HUES64 (cell line): ENCODE measurements at regions not wholly inside any gene's neighbourhood (a gene's known extent, or its start where the extent isn't known, plus 50 kb on each side); places are given as distances from the start of the nearest gene placed in this dataset.
A peak's percentile ranks its signal among the peaks of the same experiment; 100 is the strongest.

Experiments used
- H3K27ac ChIP-seq: 2 replicates; pipeline ENCODE4 v1.7.0; 2013; ENCODE audit warnings: low read depth, low read length, inconsistent platforms
- H3K27me3 ChIP-seq: 2 replicates; pipeline ENCODE4 v1.6.1; 2013; ENCODE audit warnings: mild to moderate bottlenecking, low read length; ENCODE audit not compliant: insufficient read depth
- H3K36me3 ChIP-seq: 2 replicates; pipeline ENCODE4 v1.6.1; 2013; ENCODE audit warnings: mild to moderate bottlenecking, low read length; ENCODE audit not compliant: insufficient read depth
- H3K4me1 ChIP-seq: 2 replicates; pipeline ENCODE4 v1.6.1; 2013; ENCODE audit warnings: mild to moderate bottlenecking, low read length, moderate library complexity; ENCODE audit not compliant: insufficient read depth
- H3K4me3 ChIP-seq: 2 replicates; pipeline ENCODE4 v1.5.1; 2013; ENCODE audit warnings: mild to moderate bottlenecking, low read length, moderate library complexity
- H3K9ac ChIP-seq: 2 replicates; pipeline ENCODE4 v1.6.1; 2013; ENCODE audit warnings: mild to moderate bottlenecking, low read depth, low read length
- H3K9me3 ChIP-seq: 2 replicates; pipeline ENCODE4 v1.6.1; 2013; ENCODE audit warnings: low read depth, low read length; ENCODE audit not compliant: insufficient read depth
- WGBS: fragments of 150-250, 120-280 bp; methylation state at CpG from one replicate; pipeline ENCODE4 v1.1.7; 2013; ENCODE audit warnings: missing lambda C conversion rate; 5-methylcytosine and 5-hydroxymethylcytosine counted together

DNA sequence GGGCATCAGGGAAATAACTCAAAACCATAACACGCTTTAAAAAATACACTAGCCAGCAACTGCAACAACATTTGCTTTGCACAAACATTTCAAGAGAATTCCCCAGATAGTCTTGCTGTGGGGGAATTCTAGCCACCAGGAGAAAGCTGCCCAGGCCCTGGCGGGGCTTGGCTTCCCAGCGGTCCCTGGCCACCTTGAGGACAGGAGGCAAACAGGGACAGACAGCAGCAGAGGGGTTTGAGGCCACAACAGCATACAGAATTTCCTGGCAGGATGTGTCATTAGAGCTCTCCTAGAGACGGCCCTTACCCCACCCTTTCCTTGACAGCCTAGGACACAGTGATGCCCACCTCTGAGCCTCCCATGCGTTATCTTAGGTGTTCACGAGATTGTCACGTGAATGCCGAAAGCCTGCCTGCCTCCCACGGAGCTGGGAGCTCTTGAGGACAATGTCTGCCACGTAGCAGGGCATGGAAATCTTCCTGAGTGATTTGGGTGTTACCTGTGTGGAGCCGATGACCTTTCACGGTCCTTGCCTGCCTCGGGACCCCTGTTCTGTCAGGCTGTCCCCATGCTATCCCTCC lies 114.3 kb downstream of the RBFOX3 start:
- WGBS, result 83% methylated on average over 13 of the region's 13 CpGs
- Histone ChIP-seq H3K9ac (no peak overlapping the region), H3K36me3 (no peaks in the 10 kb centered on the region), H3K27ac (no peak overlapping the region), H3K4me3 (no peak overlapping the region), H3K27me3 (no peaks in the 10 kb centered on the region), H3K4me1 (no peaks in the 10 kb centered on the region), H3K9me3 (no peaks in the 10 kb centered on the region)

DNA sequence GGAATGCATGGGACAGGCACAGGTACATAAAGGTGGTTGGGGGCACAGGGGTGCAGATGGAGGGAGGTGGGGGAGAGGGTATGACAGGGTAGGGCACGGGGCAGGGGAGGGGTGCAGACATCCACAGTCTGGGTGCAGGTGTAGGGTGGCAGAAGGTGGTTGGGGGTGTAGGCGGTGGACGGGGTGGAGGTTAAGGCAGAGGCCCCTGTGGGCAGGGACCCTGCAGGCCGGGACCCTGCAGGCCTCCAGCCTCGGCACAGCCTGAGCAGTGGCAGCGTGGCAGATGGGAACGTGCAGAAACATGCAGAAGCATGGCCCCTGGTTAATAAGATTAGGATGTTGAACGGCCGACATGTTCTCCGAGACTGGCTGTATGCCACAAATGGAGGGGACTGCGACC lies 115.2 kb downstream of the RBFOX3 start:
- WGBS, result 94% methylated on average over 11 of the region's 11 CpGs
- no peak overlapping the region for H3K9ac ChIP-seq
- no peak overlapping the region for H3K4me3 ChIP-seq
- H3K27me3 ChIP-seq, result no peaks in the 10 kb centered on the region
- no peaks in the 10 kb centered on the region for H3K9me3 ChIP-seq
- no peaks in the 10 kb centered on the region for H3K4me1 ChIP-seq
- no peaks in the 10 kb centered on the region for H3K36me3 ChIP-seq
- H3K27ac ChIP-seq, result no peak overlapping the region

DNA sequence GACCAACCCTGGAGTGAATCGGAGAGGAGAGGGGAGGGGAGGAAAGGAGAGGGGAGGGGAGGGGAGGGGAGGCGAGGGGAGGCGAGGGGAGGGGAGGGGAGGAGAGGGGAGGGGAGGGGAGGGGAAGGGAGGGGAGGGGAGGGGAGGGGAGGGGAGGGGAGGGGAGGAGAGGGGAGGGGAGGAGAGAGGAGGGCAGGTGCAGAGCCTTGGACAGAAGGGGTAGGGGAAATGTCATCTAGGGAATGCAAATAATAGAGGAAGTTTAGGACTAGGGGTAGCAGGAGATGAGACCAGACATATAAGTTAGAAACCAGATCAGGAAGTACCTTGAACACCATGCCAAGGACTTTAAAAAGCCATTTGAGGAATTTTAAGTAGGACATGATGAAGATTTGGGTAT lies 119.8 kb downstream of the RBFOX3 start:
- H3K27me3 ChIP-seq, result 0 out of 2 replicates have a peak, but pooled peaks cover 2% of the 10 kb centered on the region
- no CpG with 5 or more reads among the region's 3 CpGs for WGBS

DNA sequence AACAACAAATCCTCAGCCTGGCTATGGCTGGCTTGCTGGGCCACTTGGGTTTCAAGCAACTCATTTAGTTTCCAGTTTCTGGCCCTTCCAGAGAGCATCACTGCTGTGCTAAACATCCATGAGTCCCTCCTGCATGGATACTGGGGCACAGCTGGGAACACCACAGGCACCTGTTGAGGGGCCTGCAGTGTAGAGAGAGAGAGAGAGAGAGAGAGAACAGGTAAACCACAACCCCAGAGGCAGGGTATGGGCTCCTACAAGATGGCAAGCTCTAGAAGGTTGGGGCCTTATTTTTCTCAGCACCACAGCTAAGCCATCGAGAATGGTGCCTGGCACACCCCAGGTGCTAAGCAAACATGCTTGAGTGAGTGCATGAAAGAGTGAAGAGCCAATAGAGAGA lies 120.3 kb downstream of the RBFOX3 start:
- Histone ChIP-seq H3K27ac (no peak overlapping the region), H3K4me1 (peaks cover 7% of the 10 kb centered on the region; the same call in 1 of the 2 replicates), H3K4me3 (no peak overlapping the region), H3K9ac (no peak overlapping the region), H3K36me3 (no peaks in the 10 kb centered on the region), H3K27me3 (0 out of 2 replicates have a peak, but pooled peaks cover 2% of the 10 kb centered on the region), H3K9me3 (no peaks in the 10 kb centered on the region)
- WGBS, result 71% methylated on average over 1 of the region's 1 CpG

More for the DNA sequence above, 119.8 kb downstream of the RBFOX3 start:
- H3K27ac ChIP-seq, result no peak overlapping the region
- H3K9me3 ChIP-seq, result no peaks in the 10 kb centered on the region
- peaks cover 4% of the 10 kb centered on the region; the same call in 1 of the 2 replicates for H3K4me1 ChIP-seq
- no peak overlapping the region for H3K4me3 ChIP-seq
- H3K9ac ChIP-seq, result no peak overlapping the region
- H3K36me3 ChIP-seq, result no peaks in the 10 kb centered on the region

DNA sequence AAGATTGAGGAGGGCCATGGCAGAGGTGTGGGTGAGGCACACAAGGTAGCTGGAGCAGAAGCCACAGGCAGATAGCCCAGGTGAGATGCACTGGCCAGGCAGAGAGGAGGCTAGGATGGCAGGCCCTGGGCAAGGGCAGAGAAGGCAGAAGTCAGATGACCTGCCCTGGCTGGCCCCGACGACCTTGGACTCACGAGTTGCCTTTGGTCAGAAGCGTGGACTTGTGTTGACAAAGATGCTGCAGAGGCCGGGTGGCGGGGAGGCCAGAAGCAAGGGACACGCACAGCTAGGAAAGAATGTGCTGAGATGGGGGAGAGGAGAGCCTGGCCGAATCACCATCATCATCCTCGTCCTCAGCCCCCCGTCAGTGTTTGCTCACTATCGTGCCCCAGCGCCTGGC lies 123.7 kb downstream of the RBFOX3 start:
- Histone ChIP-seq H3K4me3 (no peak overlapping the region), H3K36me3 (no peaks in the 10 kb centered on the region), H3K4me1 (peaks cover 19% of the 10 kb centered on the region), H3K9me3 (no peaks in the 10 kb centered on the region), H3K27me3 (peaks cover 2% of the 10 kb centered on the region; the same call in 1 of the 2 replicates), H3K27ac (no peak overlapping the region), H3K9ac (no peak overlapping the region)
- WGBS, result 96% methylated on average over 12 of the region's 12 CpGs

DNA sequence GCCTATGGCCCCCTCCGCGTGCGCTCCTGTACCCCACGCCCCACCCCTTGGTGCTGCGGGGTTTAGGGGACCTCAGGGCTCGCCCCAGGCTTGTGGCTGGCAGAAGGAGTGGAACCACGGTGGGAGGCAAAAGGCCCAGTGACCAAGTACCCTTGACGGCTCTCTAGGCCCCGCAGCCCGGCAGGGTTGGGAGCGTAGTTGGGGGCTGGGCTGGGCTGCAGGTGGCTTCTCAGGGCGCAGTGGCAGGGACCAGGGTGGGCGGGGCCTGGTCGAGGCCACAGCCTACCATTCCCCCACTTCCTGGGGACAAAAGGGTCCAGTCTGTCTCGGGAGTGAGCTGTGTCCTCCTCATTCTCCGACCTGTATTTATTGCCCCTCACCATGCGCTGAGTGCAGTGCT lies 124.9 kb downstream of the RBFOX3 start:
- H3K27me3 ChIP-seq, result peaks cover 2% of the 10 kb centered on the region; the same call in 1 of the 2 replicates
- no peak overlapping the region for H3K4me3 ChIP-seq
- no peak overlapping the region for H3K9ac ChIP-seq
- H3K27ac ChIP-seq, result no peak overlapping the region
- no peaks in the 10 kb centered on the region for H3K9me3 ChIP-seq
- 76% methylated on average over 17 of the region's 17 CpGs for WGBS
- H3K4me1 ChIP-seq, result peaks cover 19% of the 10 kb centered on the region
- H3K36me3 ChIP-seq, result no peaks in the 10 kb centered on the region

DNA sequence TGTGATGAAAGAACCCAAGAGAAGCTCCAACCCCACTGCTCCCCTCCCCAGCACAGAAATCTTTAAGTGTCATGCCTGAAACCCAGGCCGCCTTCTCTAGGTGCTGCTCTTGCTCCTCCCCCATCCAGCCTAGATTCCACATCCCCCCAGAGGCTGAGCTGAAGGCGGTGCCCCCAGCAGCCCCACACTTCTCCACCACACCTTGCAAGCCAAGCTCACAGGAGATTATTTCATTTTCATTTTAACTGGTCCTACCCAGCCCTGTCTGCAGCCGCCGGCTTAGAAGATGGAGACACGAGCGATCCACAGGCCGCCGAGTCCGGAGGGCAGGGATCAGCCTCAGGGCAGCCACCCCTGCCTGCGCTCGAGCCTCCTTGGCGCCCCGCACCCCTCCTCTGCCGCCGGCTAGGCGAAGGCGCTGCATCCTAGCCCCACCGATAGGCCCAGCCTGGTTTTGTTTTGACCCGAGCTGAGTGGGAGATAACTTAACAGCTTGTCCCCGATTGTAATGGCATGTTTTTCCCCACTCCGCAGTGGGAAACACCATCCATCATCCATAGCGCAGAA lies 125.3 kb downstream of the RBFOX3 start:
- Histone ChIP-seq H3K27ac (no peak overlapping the region), H3K4me1 (peaks cover 19% of the 10 kb centered on the region), H3K36me3 (no peaks in the 10 kb centered on the region), H3K9me3 (no peaks in the 10 kb centered on the region), H3K9ac (no peak overlapping the region), H3K4me3 (no peak overlapping the region), H3K27me3 (peaks cover 2% of the 10 kb centered on the region; the same call in 1 of the 2 replicates)
- WGBS, result 83% methylated on average over 22 of the region's 22 CpGs

DNA sequence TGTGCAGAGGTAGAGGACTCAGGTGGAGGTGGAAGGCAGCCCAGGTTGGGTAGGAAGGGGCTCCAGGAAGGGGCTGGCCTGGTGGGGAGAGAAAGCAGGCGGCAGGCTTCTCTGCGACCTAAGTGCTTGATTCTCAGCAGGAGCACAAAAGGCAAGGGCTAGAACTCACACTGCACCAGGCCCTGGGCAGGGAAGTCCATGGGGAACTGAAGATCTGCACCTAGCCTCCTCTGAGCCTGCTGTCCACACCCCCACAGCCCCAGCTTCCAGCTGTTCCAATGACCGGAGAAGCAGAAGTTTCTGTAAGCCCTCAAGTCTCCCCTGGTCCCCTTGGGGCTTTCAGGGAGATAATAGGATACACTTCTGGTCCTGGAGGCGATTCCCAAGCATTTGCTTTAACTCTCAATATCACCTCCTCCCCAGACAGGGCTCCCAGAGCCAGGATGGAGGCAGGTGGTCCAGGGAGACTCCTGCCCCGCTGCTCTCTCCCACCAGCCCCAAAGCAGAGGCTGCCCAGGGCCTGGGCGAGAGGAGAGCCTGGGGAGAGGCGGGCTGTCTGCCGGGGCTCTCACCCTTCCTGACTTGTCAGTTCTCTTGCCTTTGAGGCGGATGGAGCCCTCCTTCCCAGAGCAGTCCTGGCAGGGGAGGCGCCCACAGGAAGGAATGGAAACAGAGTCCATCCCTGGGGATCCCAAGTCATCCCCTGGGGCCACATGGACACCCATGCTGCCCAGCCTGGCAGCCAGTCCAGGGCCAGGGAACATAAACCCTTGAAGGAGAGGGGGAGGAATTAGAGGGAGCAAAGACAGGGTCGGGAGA lies 126.0 kb downstream of the RBFOX3 start:
- no peak overlapping the region for H3K4me3 ChIP-seq
- no peaks in the 10 kb centered on the region for H3K36me3 ChIP-seq
- no peak overlapping the region for H3K9ac ChIP-seq
- 77% methylated on average over 11 of the region's 11 CpGs for WGBS
- H3K9me3 ChIP-seq, result no peaks in the 10 kb centered on the region
- no peaks in the 10 kb centered on the region; the same call in 1 of the 2 replicates for H3K27me3 ChIP-seq
- peaks cover 19% of the 10 kb centered on the region for H3K4me1 ChIP-seq
- no peak overlapping the region for H3K27ac ChIP-seq

DNA sequence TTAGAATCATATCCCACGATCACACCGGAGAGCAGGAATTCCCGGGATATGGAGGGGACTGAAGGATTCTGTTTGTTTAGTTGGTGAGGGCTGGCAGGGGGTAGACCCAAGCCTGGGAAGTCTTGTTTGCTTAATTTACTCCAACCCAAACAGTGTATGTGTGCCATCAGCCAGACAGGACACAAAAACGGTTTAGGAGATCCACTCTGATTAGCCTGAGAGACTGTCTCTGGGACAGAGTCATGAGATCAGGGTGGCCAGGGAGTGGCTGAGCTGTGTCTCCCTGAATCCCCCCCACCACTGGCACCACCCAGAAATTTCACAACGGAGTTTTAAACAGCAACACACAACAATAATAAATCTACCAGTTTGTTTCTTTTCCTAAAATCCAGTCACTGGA lies 127.0 kb downstream of the RBFOX3 start:
- 85% methylated on average over 5 of the region's 5 CpGs for WGBS
- Histone ChIP-seq H3K36me3 (no peaks in the 10 kb centered on the region), H3K9me3 (no peaks in the 10 kb centered on the region), H3K4me3 (no peak overlapping the region), H3K4me1 (peaks cover 19% of the 10 kb centered on the region), H3K27ac (no peak overlapping the region), H3K9ac (no peak overlapping the region), H3K27me3 (no peaks in the 10 kb centered on the region; the same call in 1 of the 2 replicates)

DNA sequence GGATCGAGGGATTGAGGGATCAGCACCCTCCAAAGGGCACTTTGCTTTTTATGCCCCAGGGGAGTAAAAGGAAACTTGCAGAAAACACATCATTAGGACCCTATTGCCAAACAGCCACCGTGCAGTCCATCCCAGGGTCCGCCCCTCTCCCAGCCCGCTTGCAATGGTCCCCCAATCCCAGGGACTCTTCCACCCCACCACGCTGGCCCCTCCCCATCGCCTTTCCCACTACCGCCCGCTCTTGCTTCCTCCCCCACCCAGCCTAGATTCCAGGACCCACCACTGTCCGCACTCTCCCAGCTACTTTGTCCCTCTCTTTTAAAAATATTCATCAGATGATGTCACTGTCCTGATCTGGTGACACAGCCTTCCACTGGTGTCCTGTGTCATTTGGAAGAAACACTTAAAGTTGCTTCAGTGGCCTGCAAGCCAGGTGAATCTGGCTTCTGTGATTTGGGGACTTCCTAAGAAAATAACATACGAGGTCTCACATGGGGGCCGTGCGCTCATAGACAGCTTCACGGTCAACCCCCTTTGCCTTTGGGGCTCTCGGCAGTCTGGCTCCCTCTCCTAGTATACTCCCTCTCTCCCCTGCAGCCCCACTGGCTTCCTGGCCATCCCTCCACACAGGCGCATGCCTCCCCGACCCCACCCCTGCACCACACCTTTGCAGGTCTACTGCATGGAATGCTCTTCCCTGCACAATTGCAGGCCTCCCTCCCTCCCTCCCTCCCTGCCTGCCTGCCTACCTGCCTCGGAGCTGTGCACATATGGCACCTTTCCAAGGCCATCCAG lies 127.9 kb downstream of the RBFOX3 start:
- WGBS, result 35% methylated on average over 17 of the region's 17 CpGs
- Histone ChIP-seq H3K4me3 (peak overlapping the region; percentile 35), H3K36me3 (no peaks in the 10 kb centered on the region)

More for the DNA sequence above, 127.9 kb downstream of the RBFOX3 start:
- Histone ChIP-seq H3K4me1 (peaks cover 19% of the 10 kb centered on the region), H3K27ac (no peak overlapping the region), H3K9me3 (no peaks in the 10 kb centered on the region), H3K27me3 (no peaks in the 10 kb centered on the region; the same call in 1 of the 2 replicates), H3K9ac (no peak overlapping the region)
